Astrocyte (in vitro differentiated cells and primary cell): ENCODE measurements at regions not wholly inside any gene's neighbourhood (a gene's known extent, or its start where the extent isn't known, plus 50 kb on each side); places are given as distances from the start of the nearest gene placed in this dataset.

Source experiments
- CTCF ChIP-seq: IDR thresholded peaks from 2 replicates; pipeline ENCODE4 v1.5.1; 2011; ENCODE audit warnings: low read depth, mild to moderate bottlenecking, inconsistent platforms, low read length, moderate library complexity; ENCODE audit not compliant: insufficient read depth
- EZH2 ChIP-seq: IDR thresholded peaks from 2 replicates; pipeline ENCODE4 v1.6.1; 2012; ENCODE audit warnings: mild to moderate bottlenecking, low read length, inconsistent platforms; ENCODE audit not compliant: insufficient read depth

- TF ChIP-seq CTCF (no peak), EZH2 (no peak)
Measured at GRCh38 chr14:75363570-75364227, 64.1 kb upstream of the JDP2 start.
